Spinal cord (tissue), 10 donors: ENCODE measurements at regions not wholly inside any gene's neighbourhood (a gene's known extent, or its start where the extent isn't known, plus 50 kb on each side); places are given as distances from the start of the nearest gene placed in this dataset. TPM values are rescaled to one million over a fixed set of nuclear protein-coding genes. Genes with fewer than 3 reads are reported as not detected.
"Not testable (repeated sequence)": the region's sequence is repeated elsewhere in the genome, so short reads cannot be mapped to it uniquely, and the experiment has no call there.

Experiments
- DNase-seq, 6 donors: peaks; one replicate each; pipeline versions ENCODE4 v3.0.0 to v3.0.0-alpha.2; 2013 to 2015; ENCODE audit warnings: low spot score in 6 of 6, low read depth in 4 of 6
- H3K27ac ChIP-seq: one replicate; pipeline ENCODE4 v1.5.1; 2013; ENCODE audit warnings: low read depth, low read length, control low read depth
- H3K27me3 ChIP-seq: one replicate; pipeline ENCODE4 v1.6.1; 2013; ENCODE audit warnings: low read length; ENCODE audit not compliant: control insufficient read depth, insufficient read depth
- H3K36me3 ChIP-seq: one replicate; pipeline ENCODE4 v1.6.1; 2013; ENCODE audit warnings: low read length; ENCODE audit not compliant: control insufficient read depth, insufficient read depth
- H3K4me1 ChIP-seq: one replicate; pipeline ENCODE4 v1.6.1; 2013; ENCODE audit warnings: low read length; ENCODE audit not compliant: control insufficient read depth, insufficient read depth
- H3K4me3 ChIP-seq: one replicate; pipeline ENCODE4 v1.5.1; 2013; ENCODE audit warnings: low read depth, low read length, control low read depth
- H3K9me3 ChIP-seq: one replicate; pipeline ENCODE4 v1.6.1; 2013; ENCODE audit warnings: low read length; ENCODE audit not compliant: control insufficient read depth, insufficient read depth
- WGBS: methylation state at CpG from one replicate; pipeline ENCODE4 v1.1.5; 2013; ENCODE audit warnings: missing lambda C conversion rate; ENCODE audit not compliant: insufficient coverage; 5-methylcytosine and 5-hydroxymethylcytosine counted together
- small RNA-seq: library from RNA; depleted of rRNA; stranded (forward); fragments of <200 nt; gene quantifications from one replicate; pipeline ENCODE3, GENCODE V24; 2014; ENCODE audit warnings: low replicate concordance
- donor health status: healthy.

- not testable (repeated sequence) for H3K9me3 ChIP-seq, H3K36me3 ChIP-seq, H3K4me1 ChIP-seq, DNase-seq, H3K4me3 ChIP-seq, H3K27ac ChIP-seq, H3K27me3 ChIP-seq
- WGBS, result 100% methylated on average over 1 of the region's 8 CpGs
Measured at GRCh38 chr1:223046463-223046862, 96.6 kb downstream of the TLR5 start.

GRCh38 chr1:223048026-223048425 lies 95.0 kb downstream of the TLR5 start:
- H3K27me3 ChIP-seq, result no peaks in the 10 kb centered on the region
- no peaks in the 10 kb centered on the region for H3K36me3 ChIP-seq
- no peak overlapping the region for H3K4me3 ChIP-seq
- no peak for DNase-seq
- H3K9me3 ChIP-seq, result no peaks in the 10 kb centered on the region
- no peak overlapping the region for H3K27ac ChIP-seq
- H3K4me1 ChIP-seq, result no peaks in the 10 kb centered on the region
- 86% methylated on average over 2 of the region's 2 CpGs for WGBS

GRCh38 chr1:223052462-223052861 lies 90.6 kb downstream of the TLR5 start:
- H3K4me3 ChIP-seq, result no peak overlapping the region
- no peak for DNase-seq
- no peak overlapping the region for H3K27ac ChIP-seq
- 92% methylated on average over 7 of the region's 9 CpGs for WGBS
- no peaks in the 10 kb centered on the region for H3K27me3 ChIP-seq
- H3K36me3 ChIP-seq, result no peaks in the 10 kb centered on the region
- peaks cover 1% of the 10 kb centered on the region for H3K9me3 ChIP-seq
- H3K4me1 ChIP-seq, result no peaks in the 10 kb centered on the region

- H3K36me3 ChIP-seq, result no peaks in the 10 kb centered on the region
- 100% methylated on average over 1 of the region's 5 CpGs for WGBS
- no peak for DNase-seq
- peaks cover 1% of the 10 kb centered on the region for H3K9me3 ChIP-seq
- H3K4me1 ChIP-seq, result no peaks in the 10 kb centered on the region
- no peak overlapping the region for H3K27ac ChIP-seq
- H3K27me3 ChIP-seq, result no peaks in the 10 kb centered on the region
- no peak overlapping the region for H3K4me3 ChIP-seq
Measured at GRCh38 chr1:223052931-223053330, 90.1 kb downstream of the TLR5 start.

GRCh38 chr1:223056802-223057201 lies 86.2 kb downstream of the TLR5 start:
- Histone ChIP-seq H3K9me3 (peaks cover 1% of the 10 kb centered on the region), H3K4me3 (no peak overlapping the region), H3K27ac (no peak overlapping the region), H3K4me1 (no peaks in the 10 kb centered on the region), H3K27me3 (no peaks in the 10 kb centered on the region), H3K36me3 (no peaks in the 10 kb centered on the region)
- 76% methylated on average over 3 of the region's 3 CpGs for WGBS
- no peak for DNase-seq

GRCh38 chr1:223057569-223058093 lies 85.4 kb downstream of the TLR5 start:
- 94% methylated on average over 3 of the region's 4 CpGs for WGBS
- no peaks in the 10 kb centered on the region for H3K27me3 ChIP-seq
- H3K4me1 ChIP-seq, result no peaks in the 10 kb centered on the region
- H3K36me3 ChIP-seq, result no peaks in the 10 kb centered on the region
- no peak overlapping the region for H3K4me3 ChIP-seq
- no peak for DNase-seq
- no peak overlapping the region for H3K27ac ChIP-seq
- H3K9me3 ChIP-seq, result peaks cover 1% of the 10 kb centered on the region

Small RNAs in the stretch of these regions (small RNA-seq; reads per million reads assigned to genes)
- not detected for gene NDUFB1P2
